ENCODE measurements at regions not wholly inside any gene's neighbourhood (a gene's known extent, or its start where the extent isn't known, plus 50 kb on each side); places are given as distances from the start of the nearest gene placed in this dataset.

- H3K9me3 ChIP-seq, result no peaks in the 10 kb centered on the region
- no peak for ATAC-seq (ENCODE audit: insufficient number of reproducible peaks, low FRiP score, low read depth)
- TF ChIP-seq CTCF (IDR thresholded peaks at IDR 0.05), result no peak
Measured at GRCh38 chr5:38681966-38682365, 125.5 kb upstream of the LIFR start.

GRCh38 chr5:38686658-38687057 is 130.2 kb upstream of the LIFR start:
- no peak overlapping the region for H3K4me3 ChIP-seq
- H3K9me3 ChIP-seq, result no peaks in the 10 kb centered on the region
- peaks cover 0 to 3% of the 10 kb centered on the region in 2 donors for H3K4me1 ChIP-seq (ENCODE audit: control insufficient read depth in 1 of 2, low read depth in 2 of 2)
- no peak for TF ChIP-seq CTCF (IDR thresholded peaks at IDR 0.05)
- H3K36me3 ChIP-seq, result no peaks in the 10 kb centered on the region
- no peak overlapping the region for H3K27ac ChIP-seq
- DNase-seq (ENCODE audit: low spot score) (no peak), ATAC-seq (ENCODE audit: insufficient number of reproducible peaks, low FRiP score, low read depth) (no peak)
- no peaks in the 10 kb centered on the region for H3K27me3 ChIP-seq (replicated peaks; ENCODE audit: insufficient read depth)

More at GRCh38 chr5:38681966-38682365, 125.5 kb upstream of the LIFR start:
- Histone ChIP-seq H3K4me3 (no peak overlapping the region), H3K27me3 (replicated peaks; ENCODE audit: insufficient read depth) (no peaks in the 10 kb centered on the region), H3K36me3 (no peaks in the 10 kb centered on the region), H3K27ac (no peak overlapping the region), H3K4me1 (ENCODE audit: control insufficient read depth in 1 of 2, low read depth in 2 of 2) (peaks cover 0 to 3% of the 10 kb centered on the region in 2 donors)
- DNase-seq (ENCODE audit: low spot score), result no peak

GRCh38 chr5:38692346-38692745 is 135.9 kb upstream of the LIFR start:
- Histone ChIP-seq H3K4me3 (no peak overlapping the region), H3K27me3 (replicated peaks; ENCODE audit: insufficient read depth) (no peaks in the 10 kb centered on the region), H3K9me3 (no peaks in the 10 kb centered on the region), H3K4me1 (ENCODE audit: control insufficient read depth in 1 of 2, low read depth in 2 of 2) (no peaks in the 10 kb centered on the region), H3K36me3 (no peaks in the 10 kb centered on the region), H3K27ac (no peak overlapping the region)
- DNase-seq (ENCODE audit: low spot score), result no peak
- ATAC-seq (ENCODE audit: insufficient number of reproducible peaks, low FRiP score, low read depth), result no peak
- no peak for TF ChIP-seq CTCF (IDR thresholded peaks at IDR 0.05)

GRCh38 chr5:38692781-38693527 is 136.5 kb upstream of the LIFR start:
- H3K27me3 ChIP-seq (replicated peaks; ENCODE audit: insufficient read depth), result no peaks in the 10 kb centered on the region
- no peak for TF ChIP-seq CTCF (IDR thresholded peaks at IDR 0.05)
- ATAC-seq (ENCODE audit: insufficient number of reproducible peaks, low FRiP score, low read depth) (no peak), DNase-seq (ENCODE audit: low spot score) (no peak)
- H3K9me3 ChIP-seq, result no peaks in the 10 kb centered on the region
- no peak overlapping the region for H3K27ac ChIP-seq
- H3K36me3 ChIP-seq, result no peaks in the 10 kb centered on the region
- no peak overlapping the region for H3K4me3 ChIP-seq
- no peaks in the 10 kb centered on the region for H3K4me1 ChIP-seq (ENCODE audit: control insufficient read depth in 1 of 2, low read depth in 2 of 2)

GRCh38 chr5:38695021-38695958 is 138.8 kb upstream of the LIFR start:
- H3K9me3 ChIP-seq, result no peaks in the 10 kb centered on the region
- no peaks in the 10 kb centered on the region for H3K36me3 ChIP-seq
- no peak overlapping the region for H3K27ac ChIP-seq
- DNase-seq (ENCODE audit: low spot score) (no peak), ATAC-seq (ENCODE audit: insufficient number of reproducible peaks, low FRiP score, low read depth) (no peak)
- H3K4me3 ChIP-seq, result no peak overlapping the region
- no peaks in the 10 kb centered on the region for H3K4me1 ChIP-seq (ENCODE audit: control insufficient read depth in 1 of 2, low read depth in 2 of 2)
- H3K27me3 ChIP-seq (replicated peaks; ENCODE audit: insufficient read depth), result no peaks in the 10 kb centered on the region
- TF ChIP-seq CTCF (IDR thresholded peaks at IDR 0.05), result no peak

Measured in thoracic aorta (tissue), 2 donors.